ENCODE measurements at regions not wholly inside any gene's neighbourhood (a gene's known extent, or its start where the extent isn't known, plus 50 kb on each side); places are given as distances from the start of the nearest gene placed in this dataset.

- no peak for DNase-seq (ENCODE audit: low read depth)
- TF ChIP-seq CTCF (IDR thresholded peaks at IDR 0.05; ENCODE audit: low read length, missing control alignments) = no peak
- no peak overlapping the region for H3K4me3 ChIP-seq (replicated peaks; ENCODE audit: low read depth, low read length)
These were observed 80.2 kb upstream of the SKOR2 start for GRCh38 chr18:47331641-47332040.

GRCh38 chr18:47331026-47331425 is 79.6 kb upstream of the SKOR2 start:
- no peak for DNase-seq (ENCODE audit: low read depth)
- H3K4me3 ChIP-seq (replicated peaks; ENCODE audit: low read depth, low read length) = no peak overlapping the region
- no peak for TF ChIP-seq CTCF (IDR thresholded peaks at IDR 0.05; ENCODE audit: low read length, missing control alignments)

- H3K4me3 ChIP-seq (replicated peaks; ENCODE audit: low read depth, low read length) = no peak overlapping the region
- DNase-seq (ENCODE audit: low read depth) = no peak
- no peak for TF ChIP-seq CTCF (IDR thresholded peaks at IDR 0.05; ENCODE audit: low read length, missing control alignments)
These were observed 71.7 kb upstream of the SKOR2 start for GRCh38 chr18:47323158-47323557.

GRCh38 chr18:47321815-47322214 is 70.4 kb upstream of the SKOR2 start:
- DNase-seq (ENCODE audit: low read depth) = no peak
- H3K4me3 ChIP-seq (replicated peaks; ENCODE audit: low read depth, low read length) = no peak overlapping the region
- TF ChIP-seq CTCF (IDR thresholded peaks at IDR 0.05; ENCODE audit: low read length, missing control alignments) = no peak

- no peak overlapping the region for H3K4me3 ChIP-seq (replicated peaks; ENCODE audit: low read depth, low read length)
- TF ChIP-seq CTCF (IDR thresholded peaks at IDR 0.05; ENCODE audit: low read length, missing control alignments) = no peak
- no peak for DNase-seq (ENCODE audit: low read depth)
These were observed 66.5 kb upstream of the SKOR2 start for GRCh38 chr18:47317824-47318508.

- no peak overlapping the region for H3K4me3 ChIP-seq (replicated peaks; ENCODE audit: low read depth, low read length)
- no peak for DNase-seq (ENCODE audit: low read depth)
- TF ChIP-seq CTCF (IDR thresholded peaks at IDR 0.05; ENCODE audit: low read length, missing control alignments) = no peak
These were observed 65.5 kb upstream of the SKOR2 start for GRCh38 chr18:47316924-47317323.

- no peak for DNase-seq (ENCODE audit: low read depth)
These were observed 62.4 kb upstream of the SKOR2 start for GRCh38 chr18:47313901-47314300.

More at GRCh38 chr18:47313901-47314300, 62.4 kb upstream of the SKOR2 start:
- no peak for TF ChIP-seq CTCF (IDR thresholded peaks at IDR 0.05; ENCODE audit: low read length, missing control alignments)
- no peak overlapping the region for H3K4me3 ChIP-seq (replicated peaks; ENCODE audit: low read depth, low read length)
